ENCODE measurements at regions not wholly inside any gene's neighbourhood (a gene's known extent, or its start where the extent isn't known, plus 50 kb on each side); places are given as distances from the start of the nearest gene placed in this dataset.

DNA sequence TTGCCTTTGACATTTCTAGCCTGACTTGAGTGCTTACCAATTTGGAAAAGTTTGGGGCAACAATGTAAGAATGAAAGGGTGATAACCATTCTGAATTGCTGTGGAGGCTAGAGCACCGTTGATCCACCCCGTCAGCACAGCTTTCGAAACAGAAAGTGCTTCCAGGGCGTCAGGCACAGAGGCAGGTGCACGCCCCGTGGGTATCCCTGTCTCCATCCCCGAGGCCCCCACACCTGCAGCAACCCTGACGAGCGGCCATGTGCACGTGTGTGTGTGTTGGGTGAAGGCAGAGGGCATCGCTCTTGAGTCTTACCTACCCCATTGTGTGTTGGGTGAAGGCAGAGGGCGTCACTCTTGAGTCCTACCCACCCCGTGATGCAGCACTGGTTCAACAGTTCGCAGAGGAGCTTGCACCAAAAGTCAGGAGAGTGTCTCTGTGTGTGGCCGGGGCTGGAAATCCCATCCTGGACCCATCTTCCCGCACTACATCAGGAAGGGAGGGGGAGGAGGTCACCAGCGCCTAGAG is 404.5 kb downstream of the BRD1 start (continued):
- TF ChIP-seq TRIM28 (IDR thresholded peaks at IDR 0.05; ENCODE audit: borderline replicate concordance, low read length) (no peak), SALL2 (tag by site-specific recombination; IDR thresholded peaks at IDR 0.05; ENCODE audit: borderline replicate concordance) (no peak), MZF1 (tag by site-specific recombination; IDR thresholded peaks at IDR 0.05; ENCODE audit: borderline replicate concordance) (no peak), ZNF366 (tag by site-specific recombination; conservative IDR thresholded peaks at IDR 0.05) (no peak), ZNF19 (tag by site-specific recombination; IDR thresholded peaks at IDR 0.05; ENCODE audit: low read depth) (no peak)
- TF ChIP-seq, protein P1, sequence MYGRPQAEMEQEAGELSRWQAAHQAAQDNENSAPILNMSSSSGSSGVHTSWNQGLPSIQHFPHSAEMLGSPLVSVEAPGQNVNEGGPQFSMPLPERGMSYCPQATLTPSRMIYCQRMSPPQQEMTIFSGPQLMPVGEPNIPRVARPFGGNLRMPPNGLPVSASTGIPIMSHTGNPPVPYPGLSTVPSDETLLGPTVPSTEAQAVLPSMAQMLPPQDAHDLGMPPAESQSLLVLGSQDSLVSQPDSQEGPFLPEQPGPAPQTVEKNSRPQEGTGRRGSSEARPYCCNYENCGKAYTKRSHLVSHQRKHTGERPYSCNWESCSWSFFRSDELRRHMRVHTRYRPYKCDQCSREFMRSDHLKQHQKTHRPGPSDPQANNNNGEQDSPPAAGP (tag by site-specific recombination; IDR thresholded peaks at IDR 0.05): no peak
- TF ChIP-seq, protein P2, sequence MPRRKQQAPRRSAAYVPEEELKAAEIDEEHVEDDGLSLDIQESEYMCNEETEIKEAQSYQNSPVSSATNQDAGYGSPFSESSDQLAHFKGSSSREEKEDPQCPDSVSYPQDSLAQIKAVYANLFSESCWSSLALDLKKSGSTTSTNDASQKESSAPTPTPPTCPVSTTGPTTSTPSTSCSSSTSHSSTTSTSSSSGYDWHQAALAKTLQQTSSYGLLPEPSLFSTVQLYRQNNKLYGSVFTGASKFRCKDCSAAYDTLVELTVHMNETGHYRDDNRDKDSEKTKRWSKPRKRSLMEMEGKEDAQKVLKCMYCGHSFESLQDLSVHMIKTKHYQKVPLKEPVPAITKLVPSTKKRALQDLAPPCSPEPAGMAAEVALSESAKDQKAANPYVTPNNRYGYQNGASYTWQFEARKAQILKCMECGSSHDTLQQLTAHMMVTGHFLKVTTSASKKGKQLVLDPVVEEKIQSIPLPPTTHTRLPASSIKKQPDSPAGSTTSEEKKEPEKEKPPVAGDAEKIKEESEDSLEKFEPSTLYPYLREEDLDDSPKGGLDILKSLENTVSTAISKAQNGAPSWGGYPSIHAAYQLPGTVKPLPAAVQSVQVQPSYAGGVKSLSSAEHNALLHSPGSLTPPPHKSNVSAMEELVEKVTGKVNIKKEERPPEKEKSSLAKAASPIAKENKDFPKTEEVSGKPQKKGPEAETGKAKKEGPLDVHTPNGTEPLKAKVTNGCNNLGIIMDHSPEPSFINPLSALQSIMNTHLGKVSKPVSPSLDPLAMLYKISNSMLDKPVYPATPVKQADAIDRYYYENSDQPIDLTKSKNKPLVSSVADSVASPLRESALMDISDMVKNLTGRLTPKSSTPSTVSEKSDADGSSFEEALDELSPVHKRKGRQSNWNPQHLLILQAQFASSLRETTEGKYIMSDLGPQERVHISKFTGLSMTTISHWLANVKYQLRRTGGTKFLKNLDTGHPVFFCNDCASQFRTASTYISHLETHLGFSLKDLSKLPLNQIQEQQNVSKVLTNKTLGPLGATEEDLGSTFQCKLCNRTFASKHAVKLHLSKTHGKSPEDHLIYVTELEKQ (tag by site-specific recombination; IDR thresholded peaks at IDR 0.05; ENCODE audit: borderline replicate concordance): no peak

DNA sequence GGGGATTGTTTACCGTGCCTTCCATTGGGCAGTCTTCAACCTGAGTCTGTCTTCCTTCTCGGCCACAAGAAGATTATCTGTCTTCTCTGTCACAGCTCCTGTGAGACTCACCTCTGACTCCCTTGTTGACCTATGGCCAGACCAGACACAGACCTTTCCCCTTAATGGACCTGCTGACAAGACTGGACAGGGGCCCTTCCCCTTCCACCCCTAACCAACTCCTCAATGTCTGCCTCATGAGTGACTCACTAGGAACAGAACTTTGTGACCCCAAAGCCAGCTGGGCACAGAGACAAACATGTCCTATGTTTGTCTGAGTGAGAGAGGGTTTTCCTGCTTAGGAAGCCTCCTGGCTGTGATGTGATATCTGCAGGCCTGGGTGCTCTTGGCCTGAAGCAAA is 405.0 kb downstream of the BRD1 start:
- CTCF ChIA-PET: interaction anchor here (0.6 kb wide), 1 partner anchor 107 kb away, joined by 3 read pairs; no protein-coding TSS in a partner anchor
- no peaks in the 10 kb centered on the region for H3K4me1 ChIP-seq (ENCODE audit: control insufficient read depth, insufficient read depth, low read length)

DNA sequence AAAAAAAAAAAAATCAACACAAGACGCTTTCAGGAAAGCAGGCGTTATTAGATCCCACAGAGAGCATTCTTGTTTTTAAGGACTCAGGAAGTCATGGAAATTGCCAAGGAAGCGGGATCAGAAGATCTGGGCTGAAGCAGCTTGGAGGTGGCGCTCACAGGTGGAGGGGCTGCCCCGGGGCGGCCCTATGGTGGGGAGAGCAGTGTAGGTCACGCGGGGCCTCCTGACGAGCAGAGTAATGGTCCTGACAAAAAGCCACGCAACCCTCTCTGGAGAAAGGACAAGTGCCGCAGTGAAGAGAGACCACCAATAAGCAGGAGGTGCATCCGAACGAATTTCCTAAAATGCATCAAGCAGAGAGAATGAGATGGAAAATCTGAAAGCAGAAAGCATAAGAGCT is 407.0 kb downstream of the BRD1 start:
- no peak for TF ChIP-seq OSR2 (tag by site-specific recombination; IDR thresholded peaks at IDR 0.05)
- no peak for TF ChIP-seq GLIS2 (tag by site-specific recombination; IDR thresholded peaks at IDR 0.05)
- TF ChIP-seq ZBTB48 (tag by site-specific recombination; IDR thresholded peaks at IDR 0.05): no peak
- TF ChIP-seq, protein P2 (tag by site-specific recombination; IDR thresholded peaks at IDR 0.05; ENCODE audit: borderline replicate concordance): no peak
- H3K27ac ChIP-seq (ENCODE audit: extremely low read depth, low read depth, low read length): no peak overlapping the region
- ChIA-PET CTCF (no interaction called here), POLR2A (no interaction called here)
- no peaks in the 10 kb centered on the region for H3K4me1 ChIP-seq (ENCODE audit: control insufficient read depth, insufficient read depth, low read length)
- no peaks in the 10 kb centered on the region for H3K36me3 ChIP-seq (ENCODE audit: control insufficient read depth in 2 of 2, insufficient read depth in 1 of 2, low read length in 2 of 2)
- H3K9me3 ChIP-seq (ENCODE audit: control insufficient read depth, insufficient read depth, low read depth, low read length): no peaks in the 10 kb centered on the region
- H3K4me3 ChIP-seq (ENCODE audit: low read depth, low read length): no peak overlapping the region

More for the DNA sequence above, 405.0 kb downstream of the BRD1 start:
- Histone ChIP-seq H3K9me3 (ENCODE audit: control insufficient read depth, insufficient read depth, low read depth, low read length) (no peaks in the 10 kb centered on the region), H3K27ac (ENCODE audit: extremely low read depth, low read depth, low read length) (no peak overlapping the region), H3K4me3 (ENCODE audit: low read depth, low read length) (no peak overlapping the region), H3K36me3 (ENCODE audit: control insufficient read depth in 2 of 2, insufficient read depth in 1 of 2, low read length in 2 of 2) (no peaks in the 10 kb centered on the region)
- POLR2A ChIA-PET: no interaction called here
- no peak for TF ChIP-seq SP7 (tag by site-specific recombination; IDR thresholded peaks at IDR 0.05)
- no peak for TF ChIP-seq MZF1 (tag by site-specific recombination; IDR thresholded peaks at IDR 0.05; ENCODE audit: borderline replicate concordance)
- TF ChIP-seq, protein P3, sequence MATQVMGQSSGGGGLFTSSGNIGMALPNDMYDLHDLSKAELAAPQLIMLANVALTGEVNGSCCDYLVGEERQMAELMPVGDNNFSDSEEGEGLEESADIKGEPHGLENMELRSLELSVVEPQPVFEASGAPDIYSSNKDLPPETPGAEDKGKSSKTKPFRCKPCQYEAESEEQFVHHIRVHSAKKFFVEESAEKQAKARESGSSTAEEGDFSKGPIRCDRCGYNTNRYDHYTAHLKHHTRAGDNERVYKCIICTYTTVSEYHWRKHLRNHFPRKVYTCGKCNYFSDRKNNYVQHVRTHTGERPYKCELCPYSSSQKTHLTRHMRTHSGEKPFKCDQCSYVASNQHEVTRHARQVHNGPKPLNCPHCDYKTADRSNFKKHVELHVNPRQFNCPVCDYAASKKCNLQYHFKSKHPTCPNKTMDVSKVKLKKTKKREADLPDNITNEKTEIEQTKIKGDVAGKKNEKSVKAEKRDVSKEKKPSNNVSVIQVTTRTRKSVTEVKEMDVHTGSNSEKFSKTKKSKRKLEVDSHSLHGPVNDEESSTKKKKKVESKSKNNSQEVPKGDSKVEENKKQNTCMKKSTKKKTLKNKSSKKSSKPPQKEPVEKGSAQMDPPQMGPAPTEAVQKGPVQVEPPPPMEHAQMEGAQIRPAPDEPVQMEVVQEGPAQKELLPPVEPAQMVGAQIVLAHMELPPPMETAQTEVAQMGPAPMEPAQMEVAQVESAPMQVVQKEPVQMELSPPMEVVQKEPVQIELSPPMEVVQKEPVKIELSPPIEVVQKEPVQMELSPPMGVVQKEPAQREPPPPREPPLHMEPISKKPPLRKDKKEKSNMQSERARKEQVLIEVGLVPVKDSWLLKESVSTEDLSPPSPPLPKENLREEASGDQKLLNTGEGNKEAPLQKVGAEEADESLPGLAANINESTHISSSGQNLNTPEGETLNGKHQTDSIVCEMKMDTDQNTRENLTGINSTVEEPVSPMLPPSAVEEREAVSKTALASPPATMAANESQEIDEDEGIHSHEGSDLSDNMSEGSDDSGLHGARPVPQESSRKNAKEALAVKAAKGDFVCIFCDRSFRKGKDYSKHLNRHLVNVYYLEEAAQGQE (tag by site-specific recombination; IDR thresholded peaks at IDR 0.05): no peak
- TF ChIP-seq ZNF16 (tag by site-specific recombination; IDR thresholded peaks at IDR 0.05; ENCODE audit: low read depth): no peak
- no peak for TF ChIP-seq TCF7L2 (IDR thresholded peaks at IDR 0.05; ENCODE audit: borderline replicate concordance, low read depth, low read length)
- TF ChIP-seq ZBTB21 (tag by site-specific recombination; IDR thresholded peaks at IDR 0.05): no peak
- TF ChIP-seq ZBTB20 (tag by site-specific recombination; IDR thresholded peaks at IDR 0.05): no peak
- no peak for TF ChIP-seq ZFP3 (tag by site-specific recombination; IDR thresholded peaks at IDR 0.05; ENCODE audit: low read depth)
- TF ChIP-seq ZNF600 (tag by site-specific recombination; IDR thresholded peaks at IDR 0.05): no peak
- TF ChIP-seq ZBTB48 (tag by site-specific recombination; IDR thresholded peaks at IDR 0.05): no peak
- no peak for TF ChIP-seq TRIM28 (IDR thresholded peaks at IDR 0.05; ENCODE audit: borderline replicate concordance, low read length)
- no peak for TF ChIP-seq OSR2 (tag by site-specific recombination; IDR thresholded peaks at IDR 0.05)
- no peak for TF ChIP-seq ZNF48 (tag by site-specific recombination; IDR thresholded peaks at IDR 0.05)
- no peak for TF ChIP-seq ZNF596 (tag by site-specific recombination; IDR thresholded peaks at IDR 0.05)
- TF ChIP-seq GLI2 (tag by site-specific recombination; IDR thresholded peaks at IDR 0.05; ENCODE audit: borderline replicate concordance, low read depth): no peak
